ENCODE measurements at regions not wholly inside any gene's neighbourhood (a gene's known extent, or its start where the extent isn't known, plus 50 kb on each side); places are given as distances from the start of the nearest gene placed in this dataset.

DNA sequence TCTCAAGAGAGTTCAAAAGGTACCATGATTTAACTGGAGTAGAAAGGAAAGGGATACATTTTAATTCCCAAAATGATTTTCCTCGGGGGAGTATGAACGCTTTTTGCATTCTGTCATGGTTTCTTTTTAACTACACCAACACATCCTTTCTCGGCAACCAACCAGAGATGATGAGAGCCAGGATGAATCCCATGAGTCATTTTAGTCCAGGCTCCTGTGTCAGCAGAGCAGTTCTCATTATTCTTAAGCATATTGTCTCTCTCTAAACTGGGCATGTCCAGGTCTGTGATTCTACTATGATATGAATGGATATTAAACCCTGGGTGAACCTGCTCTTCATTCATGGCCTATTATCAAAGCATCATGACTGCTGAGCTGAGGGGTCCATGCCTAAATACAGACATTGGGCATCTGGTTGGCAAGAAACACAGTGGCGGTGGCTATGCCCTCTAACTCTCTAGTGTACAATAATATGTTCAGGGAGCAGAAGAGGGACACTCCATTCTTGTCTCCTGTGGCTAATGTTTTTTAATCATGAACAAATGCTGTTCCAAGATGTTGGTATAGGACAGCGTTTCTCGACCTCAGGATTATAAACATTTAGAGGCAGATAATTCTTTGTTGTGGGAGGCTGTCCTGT lies 124.3 kb upstream of the ESRRG start:
- no peak for DNase-seq

DNA sequence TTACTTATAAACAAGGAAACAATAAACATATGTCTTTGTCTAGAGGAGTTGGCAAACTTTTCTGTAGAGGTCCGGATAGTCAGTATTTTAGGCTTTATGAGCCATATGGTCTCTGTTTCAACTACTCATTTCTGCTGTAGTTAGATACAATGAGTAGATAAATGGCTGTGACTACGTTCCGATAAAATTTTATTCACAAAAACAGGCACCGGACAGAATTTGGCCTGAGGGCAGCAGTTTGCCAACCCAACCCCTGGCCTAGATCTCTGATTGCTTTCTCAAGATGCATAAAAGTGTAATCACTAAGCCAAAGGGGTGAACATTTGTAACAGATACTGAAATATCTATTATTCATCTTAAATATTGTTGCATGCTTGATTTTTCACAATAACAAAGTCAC lies 123.1 kb upstream of the ESRRG start:
- DNase-seq = no peak

DNA sequence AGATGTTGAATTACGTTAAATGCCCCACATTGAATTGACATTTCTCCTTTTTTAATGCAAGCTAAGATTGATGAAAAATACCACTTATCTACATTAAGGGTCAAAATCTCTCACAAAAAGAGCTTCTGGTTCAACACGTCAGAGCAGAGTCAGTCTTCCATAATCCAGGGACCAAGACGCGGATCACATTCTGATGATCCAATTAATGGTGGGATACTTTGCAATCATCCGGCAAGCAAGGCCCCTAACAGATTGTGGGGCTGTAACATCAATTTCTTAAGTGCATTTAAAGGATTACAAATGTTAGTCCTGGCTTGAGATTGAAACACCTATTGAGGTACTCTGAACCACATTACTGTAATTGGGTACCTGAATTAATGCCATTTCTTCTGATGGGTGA lies 120.2 kb upstream of the ESRRG start:
- DNase-seq = no peak

DNA sequence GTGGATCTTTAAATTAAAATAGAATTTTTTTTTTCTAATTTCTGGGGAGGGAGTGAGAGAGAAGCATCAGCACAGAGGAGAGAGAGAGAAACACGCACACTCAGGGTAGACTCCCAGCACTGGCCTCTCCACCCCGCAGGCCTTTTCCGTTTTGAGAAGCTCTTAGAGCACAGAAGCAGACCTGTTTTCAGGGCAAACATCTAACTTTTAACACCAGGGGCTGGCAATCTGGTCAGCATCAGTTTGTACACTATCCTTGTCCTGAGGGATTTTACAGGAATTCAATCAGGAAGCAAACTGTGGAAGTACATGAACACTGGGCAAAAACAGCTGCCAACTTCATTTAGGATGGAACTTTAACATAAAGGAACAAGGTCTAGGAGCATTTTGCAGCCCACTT lies 117.9 kb upstream of the ESRRG start:
- no peak for DNase-seq

DNA sequence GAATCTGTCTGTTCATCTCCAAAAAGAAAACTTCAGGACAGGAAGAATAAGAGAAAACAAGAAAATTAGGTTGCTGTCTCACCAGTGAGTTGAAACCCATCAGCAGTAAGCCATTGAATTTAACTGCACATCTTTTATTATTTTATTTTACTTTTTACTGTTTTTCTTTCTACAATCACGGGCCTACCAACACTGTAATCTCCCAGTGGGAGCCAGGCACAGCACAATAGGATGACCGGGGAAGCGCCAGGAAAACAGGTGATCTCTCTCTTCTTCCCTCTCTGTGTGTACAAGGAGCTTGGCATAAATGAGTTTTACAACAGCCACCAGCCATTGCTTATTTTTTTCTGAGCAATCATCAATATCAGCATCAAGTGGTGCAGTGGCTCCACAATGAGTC lies 113.1 kb upstream of the ESRRG start:
- peak; percentile 49 for DNase-seq

DNA sequence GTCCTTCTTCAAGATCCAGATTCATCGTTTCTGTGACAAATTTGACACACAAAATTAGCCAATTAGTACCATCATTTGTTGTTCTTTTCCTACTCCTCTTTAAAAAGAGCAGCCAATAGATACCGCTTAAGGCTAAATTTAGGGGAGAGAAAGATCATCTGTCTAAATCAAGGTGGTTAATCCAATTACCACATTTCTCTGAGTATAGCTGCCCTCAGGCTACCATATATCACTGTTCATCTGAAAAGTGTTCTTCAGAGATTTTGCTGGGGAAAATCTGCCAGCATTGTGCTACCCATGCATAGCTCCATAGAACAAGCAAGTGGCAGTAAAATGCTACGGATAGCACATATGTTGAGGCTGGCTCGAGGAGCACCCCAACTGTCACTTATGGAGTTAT lies 110.3 kb upstream of the ESRRG start:
- no peak for DNase-seq

DNA sequence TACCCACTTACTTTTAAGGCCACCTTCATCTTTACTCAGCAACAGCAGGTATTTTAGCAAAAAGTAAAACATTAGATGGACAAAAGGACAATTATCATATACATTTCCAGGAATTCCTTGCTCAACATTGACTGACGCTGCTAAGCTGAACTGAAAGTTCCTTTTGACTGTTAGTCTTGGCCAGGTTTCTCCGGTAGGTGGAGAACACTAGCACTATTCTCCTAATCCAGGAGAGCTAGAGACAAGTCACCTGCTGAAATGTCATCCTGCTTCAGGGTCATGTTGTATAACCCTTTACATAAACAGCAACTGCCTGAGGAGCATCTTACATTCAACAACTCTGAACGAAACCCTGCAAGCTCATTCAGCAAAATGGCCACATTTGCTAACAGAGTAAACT lies 109.0 kb upstream of the ESRRG start:
- DNase-seq = no peak

DNA sequence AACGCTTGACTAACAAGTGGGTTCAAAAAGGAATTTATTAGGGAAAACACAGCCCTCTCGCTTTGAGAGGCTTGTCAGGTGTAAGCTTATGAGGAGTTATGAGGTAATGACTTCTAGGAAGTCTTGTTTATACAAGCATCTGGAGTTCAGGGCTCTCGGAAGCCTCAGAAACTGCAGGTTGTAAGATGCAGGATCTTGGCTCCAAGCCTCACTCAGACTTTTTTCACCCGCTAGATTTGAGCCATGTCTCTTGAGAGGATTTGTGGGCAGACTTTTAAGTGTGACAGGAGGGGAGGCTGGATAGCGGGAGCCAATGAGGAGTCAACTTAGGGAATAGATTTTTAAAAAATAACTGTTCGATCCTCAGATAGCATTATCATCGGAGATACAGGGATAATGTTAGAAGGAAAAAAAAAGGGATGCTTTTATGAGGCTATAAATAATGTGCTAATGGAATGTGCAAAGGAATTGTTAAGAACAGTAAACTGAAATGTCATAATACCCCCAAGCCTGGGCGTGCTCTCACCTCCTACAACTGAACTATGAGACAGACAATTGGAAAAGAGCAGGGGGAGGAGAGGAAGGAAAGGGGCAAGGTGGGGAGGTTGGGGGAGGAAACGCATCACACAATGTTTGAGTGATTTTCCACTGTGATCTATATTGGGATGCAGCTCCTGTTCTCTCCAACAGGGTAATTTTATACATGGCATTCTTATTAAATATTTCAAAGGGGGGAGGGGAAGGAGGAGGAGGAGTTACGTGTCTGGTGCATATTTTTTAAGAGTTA lies 107.4 kb upstream of the ESRRG start:
- DNase-seq = no peak

DNA sequence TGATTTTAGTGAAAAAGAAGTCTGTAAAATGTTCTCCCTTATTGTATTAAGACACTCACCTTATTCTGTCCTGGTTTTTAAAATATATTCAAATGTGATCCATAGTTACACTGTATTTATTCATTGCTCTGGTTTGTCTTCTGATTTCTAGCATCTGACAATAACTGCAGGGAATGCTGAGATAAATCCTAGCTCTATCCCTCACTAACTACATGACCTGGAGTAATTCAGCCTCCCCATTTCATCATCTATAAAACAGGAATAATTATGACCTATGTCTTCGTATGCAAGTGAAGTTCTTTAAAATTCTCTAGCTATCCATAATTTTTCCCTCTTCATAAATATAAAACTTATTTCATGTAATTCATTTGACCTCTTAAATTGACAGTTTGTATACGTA lies 104.0 kb upstream of the ESRRG start:
- no peak for DNase-seq

DNA sequence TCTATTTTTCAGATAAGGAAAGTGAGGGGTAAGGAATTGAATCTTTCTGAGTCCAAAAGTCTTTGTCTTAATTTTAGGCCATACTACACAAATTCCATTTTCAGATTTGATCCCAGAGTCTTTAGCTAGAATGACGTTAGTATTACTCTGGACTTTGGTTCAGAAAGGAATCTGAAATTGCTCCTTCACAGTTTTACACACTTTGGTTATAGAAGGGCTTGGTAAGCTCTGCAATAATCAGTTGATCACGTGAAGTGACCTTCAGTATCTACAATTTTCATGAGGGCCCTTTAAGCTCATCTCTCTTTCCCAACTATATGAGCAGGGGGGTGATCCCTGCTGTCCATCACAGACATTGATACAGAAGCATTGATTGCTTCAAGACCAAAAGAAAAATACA lies 103.4 kb upstream of the ESRRG start:
- no peak for DNase-seq

DNA sequence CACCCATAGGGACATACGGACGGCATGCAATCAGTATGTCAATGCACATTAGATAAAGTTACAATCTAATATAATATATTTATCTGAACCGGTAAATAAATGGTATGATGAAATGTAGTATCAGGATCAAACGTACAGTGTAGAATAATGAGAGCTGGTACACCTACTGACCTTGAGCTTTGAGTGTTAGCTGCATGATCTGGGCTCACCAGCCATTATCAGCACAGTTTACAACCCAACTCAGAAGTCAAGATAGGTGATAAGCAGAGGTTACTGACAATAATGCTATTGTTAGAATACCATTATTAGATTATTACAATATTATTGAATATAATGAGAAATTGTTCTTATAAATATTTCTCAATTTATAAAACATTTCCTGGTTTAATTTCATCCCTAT lies 103.0 kb upstream of the ESRRG start:
- no peak for DNase-seq

DNA sequence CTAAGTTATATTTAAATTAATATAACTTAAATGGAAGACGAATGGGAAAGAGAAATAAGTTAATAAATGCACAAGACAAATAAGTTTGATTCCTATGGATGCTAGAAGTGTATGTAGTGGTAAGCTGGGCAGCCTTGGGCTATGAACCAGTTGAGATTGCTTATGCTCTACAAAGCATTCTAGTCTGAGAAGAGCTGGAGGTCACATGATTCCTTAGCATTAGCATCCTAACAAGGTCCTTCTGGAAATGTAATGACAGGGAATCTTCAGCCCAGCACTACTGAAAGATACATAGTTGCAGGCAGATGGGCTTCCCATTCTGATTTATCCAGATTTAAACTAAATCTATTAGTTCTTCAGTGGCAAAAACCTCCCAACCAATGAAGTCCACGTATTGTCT lies 102.3 kb upstream of the ESRRG start:
- no peak for DNase-seq

DNA sequence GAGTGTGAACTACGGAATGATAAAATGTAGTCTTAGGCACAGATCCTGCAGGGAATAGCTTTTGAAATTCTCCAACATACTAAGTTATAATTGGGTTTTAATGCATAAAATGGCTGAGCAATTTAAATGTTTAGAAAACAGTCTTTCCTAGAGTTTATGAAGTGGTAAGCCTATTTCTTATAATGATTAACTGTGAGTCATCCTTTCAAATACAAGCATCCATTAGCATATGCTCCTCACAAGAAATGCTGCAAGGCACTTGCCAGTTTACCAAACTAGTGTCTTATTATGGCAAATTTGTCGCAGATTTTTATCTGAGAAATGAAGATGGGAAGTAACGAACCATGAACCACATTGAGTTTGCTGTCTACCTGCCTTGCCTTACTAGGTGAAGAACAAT lies 101.3 kb upstream of the ESRRG start:
- no peak for DNase-seq

DNA sequence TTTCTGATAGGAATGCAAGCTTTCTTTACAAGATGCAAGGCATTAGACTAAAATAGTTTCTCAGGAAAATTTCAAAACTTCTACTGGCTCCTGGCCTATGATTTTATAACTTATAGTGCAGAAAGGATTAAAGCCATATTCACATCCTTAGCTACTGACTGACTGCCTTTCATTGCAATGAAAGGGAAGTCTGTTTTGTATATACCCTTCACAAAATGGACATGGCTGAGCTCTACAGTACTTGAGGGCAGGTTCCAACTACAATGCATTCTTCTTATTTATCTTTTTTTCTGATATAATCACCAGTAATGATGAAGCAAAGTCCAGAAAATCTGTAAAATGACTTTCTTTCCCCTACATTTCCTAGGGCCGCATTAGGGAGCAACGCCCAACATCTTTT lies 100.5 kb upstream of the ESRRG start:
- DNase-seq = no peak

DNA sequence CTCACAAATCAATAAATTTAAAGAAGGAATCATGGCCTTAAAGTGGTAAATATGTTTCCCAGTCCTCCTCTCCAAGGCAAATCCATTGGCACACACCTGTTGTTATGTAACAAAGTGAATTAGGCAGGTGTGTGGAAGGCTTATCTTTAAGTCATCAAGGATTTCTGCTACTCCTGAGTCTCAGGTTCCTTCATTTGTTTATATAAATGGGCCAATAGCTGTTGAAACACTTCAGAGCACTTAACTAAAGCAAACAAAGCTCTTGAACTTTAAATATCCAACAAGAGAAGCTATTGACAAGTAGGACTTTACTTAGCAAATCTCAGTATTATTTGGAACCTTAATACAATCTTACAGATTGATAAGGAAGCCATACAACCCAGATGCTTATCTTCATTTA lies 99.3 kb upstream of the ESRRG start:
- no peak for DNase-seq

DNA sequence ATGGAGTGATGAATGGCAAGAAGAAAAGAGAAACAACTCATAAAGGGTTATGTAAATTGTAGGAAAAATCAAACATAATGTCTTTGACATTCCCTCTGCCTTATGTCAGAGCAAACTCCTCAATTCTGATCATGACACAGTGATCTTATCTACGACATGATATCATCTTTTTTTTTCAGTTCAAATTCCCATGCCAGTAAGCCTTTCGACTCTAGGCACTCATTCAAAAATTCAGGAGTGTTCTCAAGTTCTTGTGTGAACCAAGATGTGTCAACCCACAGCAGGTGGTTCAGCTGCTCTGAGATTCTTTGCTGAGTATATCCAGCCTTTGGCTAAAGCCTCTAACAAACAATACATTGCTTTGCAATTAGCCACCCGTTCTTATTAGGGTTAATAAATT lies 97.1 kb upstream of the ESRRG start:
- DNase-seq = peak; percentile 12

DNA sequence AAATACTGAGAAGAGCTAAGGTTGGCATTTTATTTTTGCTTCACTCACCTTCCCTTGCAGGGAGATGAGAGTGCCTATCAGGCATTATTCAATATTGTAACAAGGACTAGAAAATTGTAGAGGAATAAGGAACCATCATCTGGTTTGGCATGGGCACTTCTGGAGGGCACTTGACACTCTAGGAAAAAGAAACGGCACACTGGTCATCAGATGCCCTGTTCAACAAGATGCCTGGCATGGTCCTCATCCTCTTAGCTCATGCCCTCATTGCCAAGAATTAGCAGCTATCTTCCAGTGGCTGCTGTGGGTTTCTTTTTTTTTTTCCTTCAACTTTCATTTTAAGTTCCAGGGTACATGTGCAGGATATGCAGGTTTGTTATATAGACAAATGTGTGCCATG lies 95.1 kb upstream of the ESRRG start:
- no peak for DNase-seq

DNA sequence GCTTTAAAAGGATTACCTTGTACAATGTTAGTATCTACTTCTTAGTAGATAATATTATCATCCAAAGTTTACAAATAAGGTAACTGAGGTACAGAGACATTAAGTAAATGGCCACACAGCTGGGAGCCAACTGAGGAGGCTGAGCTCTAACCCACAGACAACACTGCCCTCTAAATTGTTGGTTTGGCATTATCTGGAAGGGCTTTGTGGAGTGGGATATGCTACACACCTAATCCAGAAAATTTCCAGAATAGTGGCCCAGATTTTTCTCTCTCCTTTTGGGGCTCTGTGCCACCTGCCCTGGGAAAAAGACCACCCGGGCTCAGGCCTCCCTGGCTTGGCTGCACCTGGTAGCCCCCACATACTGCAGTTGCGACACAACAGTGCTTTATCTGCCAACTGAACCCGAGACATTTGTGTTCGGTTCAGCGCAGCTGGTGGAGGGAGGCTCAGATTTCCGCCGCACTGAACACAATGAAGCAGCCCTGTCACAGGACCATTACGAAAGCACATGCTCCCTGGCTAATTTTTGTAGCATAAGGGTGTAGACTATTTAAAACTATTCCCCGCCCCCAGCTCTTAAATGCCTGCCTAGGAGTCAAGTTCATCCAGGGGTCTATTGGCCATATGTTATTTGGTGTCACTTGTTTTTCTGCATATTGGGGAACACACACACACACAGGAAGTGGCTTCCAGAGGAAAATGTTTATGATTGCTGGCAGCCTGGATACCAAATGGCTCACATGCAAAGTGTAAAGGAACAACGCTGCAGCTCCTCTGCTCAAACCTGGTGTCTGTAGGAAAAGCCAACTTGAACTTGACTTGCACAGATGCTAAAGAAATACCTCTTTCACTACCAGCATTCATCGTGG lies 92.3 kb upstream of the ESRRG start:
- DNase-seq = peak; percentile 86

DNA sequence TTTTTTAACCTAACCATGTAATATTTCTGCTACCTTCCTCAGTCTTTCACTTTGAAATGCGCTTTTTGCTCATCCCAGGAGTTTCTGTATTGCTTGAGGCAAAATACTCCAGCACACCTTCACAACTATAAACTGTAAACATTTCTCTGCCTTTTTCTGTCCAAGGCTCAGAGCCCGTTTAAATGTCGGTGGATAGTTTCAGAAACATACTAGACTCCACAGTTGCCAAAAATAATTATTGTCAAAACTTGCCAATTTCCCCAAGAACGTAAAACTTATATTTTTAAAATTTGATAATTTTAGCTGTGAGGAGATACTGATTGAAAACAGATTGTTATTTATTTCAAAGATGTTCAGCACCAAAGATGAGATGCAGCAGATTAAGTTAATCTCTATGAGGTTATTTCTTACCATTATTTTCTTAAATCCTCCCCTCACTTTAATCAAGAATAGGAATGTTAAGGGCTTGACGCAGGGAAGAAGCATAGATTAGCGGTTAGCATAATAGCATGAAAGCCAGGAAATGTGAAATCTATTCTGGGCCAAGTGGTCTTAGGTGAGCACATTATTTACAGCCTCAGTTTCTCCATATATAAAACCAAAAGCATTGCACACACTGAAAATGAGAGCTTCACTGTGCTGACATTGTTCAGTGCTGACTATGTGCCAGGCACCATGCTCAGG lies 91.5 kb upstream of the ESRRG start:
- peak; percentile 28 for DNase-seq

DNA sequence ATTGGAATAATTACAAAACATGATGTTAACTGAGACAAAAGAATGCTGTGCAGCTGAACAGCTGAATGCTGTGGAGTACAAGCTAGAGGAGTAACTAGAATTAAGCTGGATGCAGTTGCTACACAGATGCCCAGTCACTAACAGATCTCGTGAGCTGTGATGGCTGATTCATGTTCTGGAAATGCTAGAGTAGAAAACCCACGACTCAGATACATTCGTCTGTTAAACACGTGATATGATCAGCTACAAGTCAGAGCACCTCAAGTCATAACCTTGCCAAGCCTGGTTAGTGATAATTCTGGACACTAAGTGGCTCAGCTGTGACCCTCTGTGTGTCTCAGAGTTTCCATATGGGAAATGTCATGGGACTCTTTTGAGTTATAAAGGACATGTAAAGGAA lies 89.7 kb upstream of the ESRRG start:
- DNase-seq = no peak

DNA sequence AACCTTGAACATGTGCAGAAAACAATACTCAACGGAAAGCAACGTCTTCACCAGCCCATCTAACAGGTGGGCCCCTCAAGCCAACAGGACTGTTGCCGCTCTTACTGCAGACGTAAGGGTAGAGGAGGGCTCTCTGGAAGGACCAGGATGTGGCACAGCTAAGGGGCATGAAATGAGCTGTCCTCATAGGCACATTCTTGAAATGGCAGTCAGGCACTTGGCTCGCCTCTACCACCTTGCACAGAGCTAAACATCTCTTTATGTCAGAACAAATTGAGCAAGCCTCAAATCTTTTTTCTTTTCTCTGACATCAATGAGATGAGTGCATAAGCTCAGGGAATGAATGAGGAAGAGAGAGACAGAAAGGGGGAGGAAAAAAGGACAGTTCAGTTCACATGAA lies 86.4 kb upstream of the ESRRG start:
- no peak for DNase-seq

DNA sequence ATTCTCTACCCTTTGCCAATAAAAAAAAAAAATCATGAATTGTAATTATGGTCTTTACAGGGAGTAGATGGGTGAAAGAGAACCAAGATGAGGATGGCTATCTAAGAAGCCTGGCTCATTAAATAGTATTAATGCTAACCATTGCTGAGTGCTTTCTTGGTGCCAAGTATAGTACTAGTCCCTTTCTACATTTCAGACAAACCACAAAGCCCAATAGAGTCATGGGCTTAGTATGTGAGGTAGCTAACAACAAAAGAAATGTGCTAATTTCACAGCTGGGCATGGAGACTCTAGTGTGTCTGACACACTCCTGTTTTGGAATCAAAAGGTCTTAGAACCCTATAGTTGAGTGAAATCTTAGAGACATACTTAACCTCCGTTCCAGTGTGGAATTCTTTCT lies 84.5 kb upstream of the ESRRG start:
- no peak for DNase-seq

DNA sequence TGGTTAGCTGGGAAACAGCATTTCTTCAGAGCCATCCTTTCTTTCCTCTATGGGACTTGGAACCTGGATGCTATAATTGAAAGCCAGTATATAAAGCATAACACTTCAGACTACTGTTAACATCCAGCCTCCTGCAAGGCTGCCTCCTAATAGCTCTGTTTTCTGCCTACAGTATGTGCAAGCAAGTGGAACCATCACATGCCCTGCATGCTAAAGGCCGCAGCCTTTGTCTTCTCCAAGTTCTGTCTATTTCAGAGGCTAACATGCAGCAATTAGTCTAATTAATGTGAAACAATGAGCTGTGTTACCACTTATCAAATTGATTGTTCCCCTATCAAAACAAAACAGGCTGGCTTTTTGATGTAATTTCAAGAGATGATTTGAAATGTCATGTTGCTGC lies 82.7 kb upstream of the ESRRG start:
- DNase-seq = peak; percentile 55

All from retina (tissue), 1 donor.